ENCODE measurements at regions not wholly inside any gene's neighbourhood (a gene's known extent, or its start where the extent isn't known, plus 50 kb on each side); places are given as distances from the start of the nearest gene placed in this dataset.

DNA sequence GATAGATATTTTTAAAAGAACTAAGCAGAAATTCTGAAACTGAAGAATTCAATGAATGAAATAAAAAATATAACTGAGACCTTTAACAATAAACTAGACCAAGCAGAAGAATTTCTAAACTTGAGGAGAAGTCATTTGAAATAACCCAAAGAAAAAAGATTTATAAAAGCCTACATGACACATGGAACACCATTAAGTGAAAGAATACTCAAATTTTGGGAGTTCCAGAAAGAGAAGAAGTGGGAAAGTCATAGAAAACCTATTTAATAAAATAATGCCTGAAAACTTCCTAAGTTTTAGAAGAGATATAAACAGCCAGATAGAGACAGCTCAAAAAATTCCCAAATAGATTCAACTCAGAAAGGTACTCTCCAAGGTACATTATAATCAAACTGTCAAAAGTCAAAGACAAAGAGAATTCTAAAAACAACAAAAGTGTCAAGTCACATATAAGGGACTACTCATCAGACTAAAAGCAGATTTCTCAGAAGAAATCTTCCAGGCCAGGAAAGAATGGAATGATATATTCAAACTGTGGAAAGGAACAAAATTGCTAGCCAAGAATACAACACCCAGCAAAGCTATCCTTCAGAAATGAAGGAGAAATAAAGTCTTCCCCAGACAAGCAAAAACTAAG lies 72.9 kb upstream of the GNAZ start:
- Histone ChIP-seq H3K27me3 (ENCODE audit: control insufficient read depth, insufficient read depth, low read length) (no peaks in the 10 kb centered on the region), H3K36me3 (ENCODE audit: control insufficient read depth, insufficient read depth, low read length) (no peaks in the 10 kb centered on the region), H3K4me3 (ENCODE audit: low read depth, low read length) (no peak overlapping the region)
- DNase-seq (ENCODE audit: low read depth) = no peak
- TF ChIP-seq, protein P1, sequence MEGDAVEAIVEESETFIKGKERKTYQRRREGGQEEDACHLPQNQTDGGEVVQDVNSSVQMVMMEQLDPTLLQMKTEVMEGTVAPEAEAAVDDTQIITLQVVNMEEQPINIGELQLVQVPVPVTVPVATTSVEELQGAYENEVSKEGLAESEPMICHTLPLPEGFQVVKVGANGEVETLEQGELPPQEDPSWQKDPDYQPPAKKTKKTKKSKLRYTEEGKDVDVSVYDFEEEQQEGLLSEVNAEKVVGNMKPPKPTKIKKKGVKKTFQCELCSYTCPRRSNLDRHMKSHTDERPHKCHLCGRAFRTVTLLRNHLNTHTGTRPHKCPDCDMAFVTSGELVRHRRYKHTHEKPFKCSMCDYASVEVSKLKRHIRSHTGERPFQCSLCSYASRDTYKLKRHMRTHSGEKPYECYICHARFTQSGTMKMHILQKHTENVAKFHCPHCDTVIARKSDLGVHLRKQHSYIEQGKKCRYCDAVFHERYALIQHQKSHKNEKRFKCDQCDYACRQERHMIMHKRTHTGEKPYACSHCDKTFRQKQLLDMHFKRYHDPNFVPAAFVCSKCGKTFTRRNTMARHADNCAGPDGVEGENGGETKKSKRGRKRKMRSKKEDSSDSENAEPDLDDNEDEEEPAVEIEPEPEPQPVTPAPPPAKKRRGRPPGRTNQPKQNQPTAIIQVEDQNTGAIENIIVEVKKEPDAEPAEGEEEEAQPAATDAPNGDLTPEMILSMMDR (IDR thresholded peaks at IDR 0.05; ENCODE audit: insufficient read depth, low read length, poor library complexity, severe bottlenecking) = no peak

DNA sequence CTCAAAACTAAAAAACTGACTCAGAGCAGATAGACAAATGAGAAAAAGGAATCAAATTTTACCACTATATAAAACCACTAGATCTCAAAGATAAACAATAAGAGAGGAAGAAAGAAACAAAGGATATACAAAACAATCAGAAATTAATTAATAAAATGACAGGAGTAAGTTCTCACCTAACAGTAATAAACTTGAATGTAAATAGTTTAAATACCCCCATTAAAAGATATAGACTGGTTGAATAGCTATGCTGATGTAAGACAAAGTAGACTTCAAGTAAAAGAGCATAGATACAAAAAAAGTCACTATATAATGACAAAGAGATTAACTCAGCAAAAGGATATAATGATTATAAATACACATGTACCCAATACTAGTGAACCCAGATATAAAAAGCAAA lies 72.3 kb upstream of the GNAZ start:
- no peaks in the 10 kb centered on the region for H3K27me3 ChIP-seq (ENCODE audit: control insufficient read depth, insufficient read depth, low read length)
- TF ChIP-seq, protein P1 (IDR thresholded peaks at IDR 0.05; ENCODE audit: insufficient read depth, low read length, poor library complexity, severe bottlenecking) = no peak
- H3K4me3 ChIP-seq (ENCODE audit: low read depth, low read length) = no peak overlapping the region
- no peak for DNase-seq (ENCODE audit: low read depth)
- no peaks in the 10 kb centered on the region for H3K36me3 ChIP-seq (ENCODE audit: control insufficient read depth, insufficient read depth, low read length)

DNA sequence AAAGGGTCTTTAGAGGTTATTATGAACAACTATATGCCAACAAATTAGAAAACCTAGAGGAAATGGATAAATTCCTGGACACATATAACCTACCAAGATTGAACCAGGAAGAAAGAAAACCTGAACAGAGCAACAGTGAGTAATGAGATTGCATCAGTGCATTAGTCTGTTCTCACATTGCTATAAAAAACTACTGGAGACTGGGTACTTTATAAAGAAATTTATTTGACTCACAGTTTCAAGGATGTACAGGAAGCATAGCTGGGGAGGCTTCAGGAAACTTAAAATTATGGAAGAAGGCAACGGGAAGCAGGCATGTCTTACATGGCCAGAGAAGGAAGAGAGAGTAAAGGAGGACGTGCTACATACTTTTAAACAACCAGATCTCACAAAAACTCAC lies 70.8 kb upstream of the GNAZ start:
- DNase-seq (ENCODE audit: low read depth) = no peak
- no peak overlapping the region for H3K4me3 ChIP-seq (ENCODE audit: low read depth, low read length)
- no peaks in the 10 kb centered on the region for H3K27me3 ChIP-seq (ENCODE audit: control insufficient read depth, insufficient read depth, low read length)
- H3K36me3 ChIP-seq (ENCODE audit: control insufficient read depth, insufficient read depth, low read length) = no peaks in the 10 kb centered on the region
- TF ChIP-seq, protein P1 (IDR thresholded peaks at IDR 0.05; ENCODE audit: insufficient read depth, low read length, poor library complexity, severe bottlenecking) = no peak

DNA sequence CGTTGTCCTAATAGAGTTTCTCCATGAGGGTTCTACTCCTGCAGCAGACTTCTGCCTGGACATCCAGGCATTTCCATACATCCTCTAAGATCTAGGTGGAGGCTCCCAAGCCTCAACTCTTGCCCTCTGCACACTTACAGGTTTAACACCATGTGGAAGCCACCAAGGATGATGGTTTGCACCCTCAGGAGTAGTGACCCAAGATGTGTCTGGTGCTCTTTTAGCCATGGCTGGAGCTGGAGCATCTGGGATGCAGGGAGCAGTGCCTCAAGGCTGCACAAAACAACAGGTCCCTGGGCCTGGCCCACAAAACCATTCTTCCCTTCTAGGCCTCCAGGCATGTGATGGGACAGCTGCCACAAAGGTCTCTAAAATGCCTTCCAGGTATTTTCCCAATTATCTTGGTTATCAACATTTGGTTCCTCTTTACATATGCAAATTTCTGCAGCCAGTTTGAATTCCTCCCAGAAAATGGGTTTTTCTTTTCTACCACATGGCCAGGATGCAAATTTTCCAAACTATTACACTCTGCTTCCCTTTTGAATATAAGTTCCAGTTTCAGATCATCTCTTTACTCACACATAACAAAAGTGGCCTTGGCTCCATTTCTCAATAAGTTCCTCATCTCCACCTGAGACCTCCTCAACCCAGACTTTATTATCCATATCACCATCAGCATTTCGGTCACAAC lies 69.5 kb upstream of the GNAZ start:
- H3K4me3 ChIP-seq (ENCODE audit: low read depth, low read length) = no peak overlapping the region
- no peak for DNase-seq (ENCODE audit: low read depth)
- H3K36me3 ChIP-seq (ENCODE audit: control insufficient read depth, insufficient read depth, low read length) = no peaks in the 10 kb centered on the region
- TF ChIP-seq, protein P1 (IDR thresholded peaks at IDR 0.05; ENCODE audit: insufficient read depth, low read length, poor library complexity, severe bottlenecking) = no peak
- H3K27me3 ChIP-seq (ENCODE audit: control insufficient read depth, insufficient read depth, low read length) = no peaks in the 10 kb centered on the region

DNA sequence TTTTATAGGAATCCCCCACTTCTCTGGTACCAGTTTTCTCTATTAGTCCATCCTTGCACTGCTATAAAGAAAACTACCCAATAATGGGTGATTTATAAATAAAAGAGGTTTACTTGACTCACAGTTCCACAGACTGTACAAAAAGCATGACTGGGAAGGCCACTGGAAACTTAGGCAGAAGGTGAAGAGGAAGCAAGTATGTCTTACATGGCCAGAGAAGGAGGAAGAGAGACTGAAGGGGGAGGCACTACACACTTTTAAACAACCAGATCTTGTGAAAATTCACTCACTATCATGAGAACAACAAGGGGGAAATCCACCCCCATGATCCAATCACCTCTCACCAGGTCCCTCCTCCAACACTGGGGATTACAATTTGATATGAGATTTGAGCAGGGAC lies 68.9 kb upstream of the GNAZ start:
- no peak overlapping the region for H3K4me3 ChIP-seq (ENCODE audit: low read depth, low read length)
- no peaks in the 10 kb centered on the region for H3K36me3 ChIP-seq (ENCODE audit: control insufficient read depth, insufficient read depth, low read length)
- TF ChIP-seq, protein P1 (IDR thresholded peaks at IDR 0.05; ENCODE audit: insufficient read depth, low read length, poor library complexity, severe bottlenecking) = no peak
- DNase-seq (ENCODE audit: low read depth) = no peak
- H3K27me3 ChIP-seq (ENCODE audit: control insufficient read depth, insufficient read depth, low read length) = no peaks in the 10 kb centered on the region

All from kidney epithelial cell (primary cell).